ENCODE measurements at regions not wholly inside any gene's neighbourhood (a gene's known extent, or its start where the extent isn't known, plus 50 kb on each side); places are given as distances from the start of the nearest gene placed in this dataset.

DNA sequence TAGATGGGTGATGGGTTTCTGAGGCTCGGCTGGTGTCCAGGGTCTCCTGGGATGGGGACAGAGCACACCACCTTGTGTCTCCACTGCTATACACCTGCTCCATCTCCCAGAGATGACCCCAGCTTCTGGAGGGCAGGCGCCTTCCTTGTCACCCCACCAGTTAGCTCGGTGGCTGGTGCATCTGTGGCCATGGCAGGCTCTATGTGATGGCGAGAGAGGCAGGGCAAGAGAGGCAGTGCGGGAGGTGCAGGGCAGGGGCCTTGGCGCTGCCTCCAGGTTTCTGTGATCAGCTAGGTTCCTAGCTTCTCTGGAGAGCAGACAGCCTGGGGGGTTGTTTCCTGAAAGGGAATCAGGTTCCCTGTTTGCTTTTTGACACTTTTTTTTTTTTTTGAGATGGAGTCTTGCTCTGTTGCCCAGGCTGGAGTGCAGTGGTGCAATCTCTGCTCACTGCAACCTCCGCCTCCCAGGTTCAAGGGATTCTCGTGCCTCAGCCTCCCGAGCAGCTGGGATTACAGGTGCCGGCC, 69.0 kb upstream of the ZNF536 start:
- no peak for TF ChIP-seq CTCF (IDR thresholded peaks at IDR 0.05)
- Mint-ChIP-seq H3K4me3 (no peak overlapping the region), H3K9me3 (no peaks in the 10 kb centered on the region), H3K27ac (no peak overlapping the region), H3K4me1 (ENCODE audit: low read depth) (no peaks in the 10 kb centered on the region), H3K36me3 (ENCODE audit: low read depth) (no peaks in the 10 kb centered on the region), H3K27me3 (peaks cover 1% of the 10 kb centered on the region)
- ChIA-PET POLR2A (interaction anchor here (0.6 kb wide), 1 partner anchor 319 kb away, joined by 3 read pairs; no protein-coding TSS in a partner anchor), CTCF (no interaction called here)
- ATAC-seq (no peak), DNase-seq (no peak)
- intact Hi-C loops (cut with micrococcal nuclease): no loop called here

GRCh38 chr19:30304540-30304939, 67.6 kb upstream of the ZNF536 start:
- Mint-ChIP-seq H3K9me3 (no peaks in the 10 kb centered on the region), H3K27ac (no peak overlapping the region), H3K27me3 (peaks cover 1% of the 10 kb centered on the region), H3K36me3 (ENCODE audit: low read depth) (no peaks in the 10 kb centered on the region), H3K4me1 (ENCODE audit: low read depth) (no peaks in the 10 kb centered on the region), H3K4me3 (no peak overlapping the region)
- ATAC-seq: no peak
- ChIA-PET POLR2A (no interaction called here), CTCF (no interaction called here)
- TF ChIP-seq CTCF (IDR thresholded peaks at IDR 0.05): no peak
- intact Hi-C loops (cut with micrococcal nuclease): no loop called here
- no peak for DNase-seq

DNA sequence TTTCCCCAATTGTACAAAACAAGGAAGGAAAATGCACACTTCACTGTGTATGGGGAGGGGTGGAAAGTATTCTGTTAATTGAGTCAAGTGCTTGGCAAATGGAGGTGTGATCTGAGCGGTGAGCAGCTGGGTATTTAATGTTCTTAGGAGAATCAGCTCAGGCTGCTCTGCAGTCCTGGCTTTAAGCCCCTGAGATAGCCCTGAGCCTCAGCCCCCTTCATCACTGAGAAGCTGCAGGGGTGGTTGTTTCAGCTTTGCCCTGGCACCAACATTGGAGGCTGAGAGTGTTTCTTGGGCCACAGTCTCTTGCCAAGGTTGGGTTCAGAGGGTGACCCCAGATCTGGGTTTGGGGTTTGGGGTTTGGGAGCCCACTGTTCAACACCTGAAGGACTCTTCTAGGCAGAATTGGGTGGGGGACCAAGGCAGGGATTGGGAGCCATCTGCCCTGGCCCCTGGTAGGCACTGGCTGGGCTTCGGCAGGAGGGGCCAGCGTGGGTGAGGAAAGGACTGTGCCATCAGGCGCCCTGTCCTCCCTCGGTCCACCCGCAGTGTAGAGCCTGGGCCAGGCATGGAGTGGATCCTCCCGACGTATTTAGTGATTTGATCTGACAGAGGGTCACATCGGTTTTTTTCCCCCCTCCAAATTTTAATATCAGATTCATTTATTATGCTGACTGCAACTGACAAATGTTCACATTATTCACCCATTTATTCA, 66.7 kb upstream of the ZNF536 start:
- no peak for TF ChIP-seq CTCF (IDR thresholded peaks at IDR 0.05)
- Mint-ChIP-seq H3K4me1 (ENCODE audit: low read depth) (no peaks in the 10 kb centered on the region), H3K36me3 (ENCODE audit: low read depth) (no peaks in the 10 kb centered on the region), H3K9me3 (no peaks in the 10 kb centered on the region), H3K27me3 (peaks cover 1% of the 10 kb centered on the region), H3K4me3 (no peak overlapping the region), H3K27ac (no peak overlapping the region)
- CTCF ChIA-PET: no interaction called here
- POLR2A ChIA-PET: no interaction called here
- DNase-seq (no peak), ATAC-seq (no peak)
- intact Hi-C loops (cut with micrococcal nuclease): no loop called here

GRCh38 chr19:30307191-30307974, 64.8 kb upstream of the ZNF536 start:
- no peak for DNase-seq
- H3K27me3 Mint-ChIP-seq: peaks cover 1% of the 10 kb centered on the region
- no peaks in the 10 kb centered on the region for H3K4me1 Mint-ChIP-seq (ENCODE audit: low read depth)
- no peak for ATAC-seq
- CTCF ChIA-PET: no interaction called here
- intact Hi-C loops (cut with micrococcal nuclease): no loop called here
- POLR2A ChIA-PET: no interaction called here
- H3K4me3 Mint-ChIP-seq: no peak overlapping the region
- no peak for TF ChIP-seq CTCF (IDR thresholded peaks at IDR 0.05)
- no peak overlapping the region for H3K27ac Mint-ChIP-seq
- H3K36me3 Mint-ChIP-seq (ENCODE audit: low read depth): no peaks in the 10 kb centered on the region
- H3K9me3 Mint-ChIP-seq: no peaks in the 10 kb centered on the region

DNA sequence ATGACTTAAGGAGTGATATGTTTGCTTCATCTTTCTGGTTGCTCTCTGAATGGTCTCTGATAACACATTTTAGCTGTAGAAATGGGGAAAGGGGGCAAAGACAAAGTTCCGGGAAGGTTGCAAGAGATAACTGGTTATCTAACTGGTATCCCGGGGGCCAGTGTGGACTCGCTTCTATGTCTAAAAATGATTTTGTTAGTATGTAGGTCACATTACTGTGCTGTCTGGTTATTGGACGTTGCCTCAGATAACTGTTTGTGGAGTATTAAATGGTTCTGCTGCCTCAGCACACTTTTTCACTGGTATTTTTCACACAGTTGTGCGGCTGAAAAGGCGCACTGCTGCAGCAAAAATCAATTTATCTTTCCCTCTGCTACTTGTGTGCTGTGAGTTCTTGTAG, 63.0 kb upstream of the ZNF536 start:
- no peak overlapping the region for H3K27ac Mint-ChIP-seq
- peaks cover 1% of the 10 kb centered on the region for H3K27me3 Mint-ChIP-seq
- no peaks in the 10 kb centered on the region for H3K36me3 Mint-ChIP-seq (ENCODE audit: low read depth)
- no peaks in the 10 kb centered on the region for H3K9me3 Mint-ChIP-seq
- H3K4me3 Mint-ChIP-seq: no peak overlapping the region
- intact Hi-C loops (cut with micrococcal nuclease): no loop called here
- DNase-seq (no peak), ATAC-seq (no peak)
- H3K4me1 Mint-ChIP-seq (ENCODE audit: low read depth): no peaks in the 10 kb centered on the region
- ChIA-PET CTCF (no interaction called here), POLR2A (no interaction called here)
- no peak for TF ChIP-seq CTCF (IDR thresholded peaks at IDR 0.05)
